T47D (cell line): ENCODE measurements at regions not wholly inside any gene's neighbourhood (a gene's known extent, or its start where the extent isn't known, plus 50 kb on each side); places are given as distances from the start of the nearest gene placed in this dataset.

Source experiments
- DNase-seq, 2 experiments: peaks; one replicate each; pipeline versions ENCODE4 v3.0.0 to v3.0.0-alpha.2; 2011 to 2012; ENCODE audit warnings: low read depth in 1 of 2, low spot score in 1 of 2
- JUND ChIP-seq: IDR thresholded peaks from 2 replicates; pipeline ENCODE4 v1.6.1; 2012; ENCODE audit warnings: low read depth
- in situ Hi-C: cut with HindIII; loops from 2 replicates; pipeline ENCODE4 v1.10.0; 2016; ENCODE audit warnings: low sequenced_read_pairs, low pct_unique_long_range_greater_than_20kb

DNA sequence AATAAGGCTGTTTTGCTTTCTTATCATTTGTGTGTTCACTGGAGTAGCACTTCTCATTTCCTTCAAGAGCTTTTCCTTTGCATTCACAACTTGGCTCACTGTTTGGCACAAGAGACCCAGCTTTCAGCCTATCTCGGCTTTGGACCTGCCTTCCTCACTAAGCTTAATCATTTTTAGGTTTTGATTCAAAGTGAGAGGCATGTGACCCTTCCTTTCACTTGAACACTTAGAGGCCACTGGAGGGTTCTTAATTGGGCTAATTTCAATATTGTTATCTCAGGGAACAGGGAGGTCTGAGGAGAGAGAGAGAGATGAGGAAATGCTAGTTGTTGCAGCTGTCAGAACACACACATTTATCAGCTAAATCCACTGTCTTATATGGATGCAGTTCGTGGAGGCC lies 82.9 kb upstream of the SCAF8 start:
- no peak for TF ChIP-seq JUND
- DNase-seq: no peak
- in situ Hi-C loops: no loop called here

- no peak for DNase-seq
- in situ Hi-C loops: no loop called here
Measured at GRCh38 chr6:154651656-154652055, 81.6 kb upstream of the SCAF8 start.

GRCh38 chr6:154653385-154653784 lies 79.8 kb upstream of the SCAF8 start:
- in situ Hi-C loops: no loop called here
- no peak for DNase-seq
- TF ChIP-seq JUND: no peak

More at GRCh38 chr6:154651656-154652055, 81.6 kb upstream of the SCAF8 start:
- no peak for TF ChIP-seq JUND

- TF ChIP-seq JUND: no peak
- DNase-seq: no peak
- in situ Hi-C loops: no loop called here
Measured at GRCh38 chr6:154653853-154654252, 79.4 kb upstream of the SCAF8 start.

- in situ Hi-C loops: no loop called here
Measured at GRCh38 chr6:154656660-154657059, 76.6 kb upstream of the SCAF8 start.

GRCh38 chr6:154661768-154662167 lies 71.4 kb upstream of the SCAF8 start:
- in situ Hi-C loops: no loop called here
- no peak for DNase-seq
- no peak for TF ChIP-seq JUND

More at GRCh38 chr6:154656660-154657059, 76.6 kb upstream of the SCAF8 start:
- no peak for DNase-seq
- no peak for TF ChIP-seq JUND

- no peak for DNase-seq
- TF ChIP-seq JUND: no peak
- in situ Hi-C loops: no loop called here
Measured at GRCh38 chr6:154664287-154664686, 68.9 kb upstream of the SCAF8 start.

- in situ Hi-C loops: no loop called here
Measured at GRCh38 chr6:154668156-154668555, 65.1 kb upstream of the SCAF8 start.

DNA sequence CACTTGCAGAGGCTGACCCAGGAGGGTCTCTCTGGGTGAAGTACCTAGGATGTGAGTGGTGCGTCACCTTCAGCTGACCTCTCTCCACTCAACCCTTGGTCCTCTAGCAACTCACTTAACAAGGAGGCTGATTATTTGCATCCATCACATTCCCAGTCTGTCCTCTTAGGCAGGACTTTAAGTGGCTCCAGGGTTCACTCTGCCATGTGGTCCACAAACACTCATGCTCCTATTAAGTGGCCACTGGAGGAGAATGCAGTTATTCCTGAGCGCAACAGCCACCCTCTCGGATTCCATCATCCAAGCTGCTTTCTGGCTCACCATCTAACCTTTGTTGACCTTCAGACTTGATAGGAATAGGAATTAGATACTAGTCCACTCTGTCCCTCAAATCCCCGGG lies 61.1 kb upstream of the SCAF8 start:
- in situ Hi-C loops: no loop called here
- no peak for TF ChIP-seq JUND
- DNase-seq: no peak

More at GRCh38 chr6:154668156-154668555, 65.1 kb upstream of the SCAF8 start:
- DNase-seq: no peak
- no peak for TF ChIP-seq JUND

- TF ChIP-seq JUND: no peak
- in situ Hi-C loops: no loop called here
- no peak for DNase-seq
Measured at GRCh38 chr6:154673919-154674318, 59.3 kb upstream of the SCAF8 start.

DNA sequence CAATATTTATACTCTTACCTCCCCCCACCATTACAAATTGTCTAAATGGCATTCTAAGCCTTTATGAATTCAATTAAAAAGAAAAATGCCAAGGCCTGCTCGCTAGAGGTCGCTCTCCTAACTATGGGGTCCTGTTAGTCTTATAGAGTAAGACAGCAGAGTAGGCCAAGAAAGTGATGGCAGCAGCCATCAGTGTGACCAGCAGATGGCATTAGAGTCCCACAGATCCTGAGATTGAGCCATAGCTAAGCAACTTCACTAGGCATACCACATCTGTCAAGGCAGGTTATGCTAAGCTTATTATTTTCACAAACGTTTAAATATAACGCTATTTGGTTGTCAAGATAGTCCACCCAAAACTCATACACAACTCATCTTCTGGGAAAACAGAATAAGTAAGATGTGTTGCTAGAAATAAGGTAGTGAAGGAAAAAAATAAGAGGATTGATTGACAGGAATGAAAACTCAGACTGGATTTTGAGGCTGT lies 57.6 kb upstream of the SCAF8 start:
- peak; percentile 83 to 93 for DNase-seq
- in situ Hi-C loops: no loop called here
- TF ChIP-seq JUND: no peak

DNA sequence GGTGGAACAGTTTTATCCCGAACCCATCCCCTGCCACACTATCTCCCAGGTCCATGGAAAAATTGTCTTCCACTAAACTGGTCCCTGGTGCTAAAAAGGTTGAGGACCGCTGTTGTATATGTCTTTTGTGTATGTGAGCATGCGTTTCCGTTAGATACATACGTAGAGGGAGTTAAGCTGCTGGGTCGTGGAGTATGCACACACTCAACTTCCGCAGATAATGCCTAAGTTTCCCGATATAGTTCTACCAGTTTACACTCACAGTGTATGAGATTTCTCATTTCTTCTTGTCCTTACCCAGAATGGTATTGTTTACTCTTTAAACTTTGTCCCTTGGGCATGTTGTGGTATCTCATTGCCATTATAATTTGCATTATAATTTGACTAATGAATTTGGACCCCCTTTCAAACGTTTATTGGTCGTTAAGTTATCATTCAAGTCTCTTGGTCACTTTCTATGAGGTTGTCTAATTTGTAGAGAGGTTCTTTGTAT lies 50.5 kb upstream of the SCAF8 start:
- TF ChIP-seq JUND: no peak
- in situ Hi-C loops: no loop called here
- no peak for DNase-seq
